ENCODE measurements at regions not wholly inside any gene's neighbourhood (a gene's known extent, or its start where the extent isn't known, plus 50 kb on each side); places are given as distances from the start of the nearest gene placed in this dataset.

DNA sequence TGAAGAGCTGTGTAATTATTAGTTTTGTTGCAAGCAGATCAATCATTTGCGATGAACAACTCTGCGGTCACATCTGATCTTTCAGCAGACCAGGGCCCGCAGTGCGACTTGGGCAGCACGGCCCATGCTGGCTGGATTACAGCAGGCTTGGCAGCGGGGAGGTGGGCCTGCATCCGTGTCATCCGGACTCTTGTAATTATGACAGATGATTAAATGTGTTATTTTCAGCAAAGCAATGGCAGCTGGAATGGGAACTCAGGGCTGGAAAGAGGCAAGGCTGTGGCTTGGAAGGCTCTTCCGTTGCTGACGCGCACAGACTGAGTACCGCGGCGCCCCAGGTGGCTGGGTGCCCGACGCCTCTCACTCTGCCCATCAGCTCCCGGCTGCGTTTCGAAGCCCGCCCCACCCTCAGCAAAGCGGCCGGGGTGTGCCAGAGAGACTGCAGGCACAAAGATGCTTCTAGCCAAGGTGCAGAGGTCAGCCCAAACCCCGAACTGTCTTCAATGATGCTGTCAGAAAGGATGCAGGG, 397.4 kb upstream of the SALL3 start:
- H3K27me3 ChIP-seq (replicated peaks; ENCODE audit: insufficient read depth): no peaks in the 10 kb centered on the region
- H3K4me1 ChIP-seq (ENCODE audit: insufficient read depth): no peaks in the 10 kb centered on the region
- H3K9me3 ChIP-seq (ENCODE audit: low read depth): no peaks in the 10 kb centered on the region
- 31 to 42% methylated on average over 23 of the region's 23 CpGs for WGBS, 2 experiments (ENCODE audit: low coverage in 1 of 2, low lambda C conversion rate in 2 of 2, missing lambda C conversion rate in 2 of 2)
- H3K9ac ChIP-seq: no peak overlapping the region
- no peak overlapping the region for H3K4me2 ChIP-seq (ENCODE audit: unreplicated experiment)
- H4K20me1 ChIP-seq (ENCODE audit: insufficient read depth): no peaks in the 10 kb centered on the region
- H3K79me2 ChIP-seq (ENCODE audit: insufficient read depth): no peaks in the 10 kb centered on the region
- H3K4me3 ChIP-seq: no peak overlapping the region
- H3F3A ChIP-seq (ENCODE audit: insufficient read depth): no peaks in the 10 kb centered on the region
- H3K36me3 ChIP-seq (ENCODE audit: low read depth): no peaks in the 10 kb centered on the region
- in situ Hi-C loops (cut with MboI): no loop called here
- no peak for DNase-seq
- H3K9me2 ChIP-seq (ENCODE audit: insufficient read depth): no peaks in the 10 kb centered on the region
- TF ChIP-seq EZH2 (IDR thresholded peaks at IDR 0.05; ENCODE audit: insufficient read depth, poor library complexity, severe bottlenecking) (no peak), EZH2phosphoT487 (IDR thresholded peaks at IDR 0.05; ENCODE audit: insufficient read depth, low read depth) (no peak)
- no peak overlapping the region for H2AFZ ChIP-seq
- H3K27ac ChIP-seq: no peak overlapping the region

DNA sequence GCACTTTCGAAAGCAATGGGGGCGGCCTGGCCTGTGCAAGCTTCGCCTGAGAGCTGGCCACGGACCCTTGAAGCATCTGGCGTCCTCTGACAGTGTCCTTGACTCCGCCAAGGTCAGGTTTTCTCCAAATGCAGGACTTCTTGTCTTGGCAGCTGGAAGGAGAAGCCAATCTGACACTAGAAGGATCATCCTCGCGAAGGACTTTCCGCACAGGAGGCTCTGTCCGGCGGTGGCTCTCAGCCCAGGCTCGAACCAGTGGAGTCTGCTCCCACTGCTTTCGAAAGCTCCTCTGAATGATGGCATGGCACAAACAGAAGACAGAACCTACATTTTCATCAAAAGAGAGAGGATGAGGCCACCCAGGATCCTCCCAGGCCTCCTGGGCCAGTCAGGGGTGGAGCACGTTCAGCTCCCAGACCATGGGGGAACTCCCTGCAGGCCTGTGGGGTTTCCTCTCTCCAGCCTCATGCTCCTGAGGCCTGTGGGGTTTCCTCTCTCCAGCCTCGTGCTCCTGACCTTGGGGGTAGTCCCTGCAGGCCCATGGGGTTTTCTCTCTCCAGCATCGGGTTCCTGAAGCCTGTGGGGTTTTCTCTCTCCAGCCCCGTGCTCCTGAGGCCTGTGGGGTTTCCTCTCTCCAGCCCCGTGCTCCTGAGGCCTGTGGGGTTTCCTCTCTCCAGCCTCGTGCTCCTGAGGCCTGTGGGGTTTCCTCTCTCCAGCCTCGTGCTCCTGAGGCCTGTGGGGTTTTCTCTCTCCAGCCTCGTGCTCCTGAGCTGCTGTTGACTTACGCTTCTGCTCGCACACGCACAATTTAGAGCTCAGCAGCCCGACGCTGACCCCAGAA, 396.5 kb upstream of the SALL3 start:
- no peak overlapping the region for H3K9ac ChIP-seq
- H3K27ac ChIP-seq: no peak overlapping the region
- no peaks in the 10 kb centered on the region for H3K9me3 ChIP-seq (ENCODE audit: low read depth)

DNA sequence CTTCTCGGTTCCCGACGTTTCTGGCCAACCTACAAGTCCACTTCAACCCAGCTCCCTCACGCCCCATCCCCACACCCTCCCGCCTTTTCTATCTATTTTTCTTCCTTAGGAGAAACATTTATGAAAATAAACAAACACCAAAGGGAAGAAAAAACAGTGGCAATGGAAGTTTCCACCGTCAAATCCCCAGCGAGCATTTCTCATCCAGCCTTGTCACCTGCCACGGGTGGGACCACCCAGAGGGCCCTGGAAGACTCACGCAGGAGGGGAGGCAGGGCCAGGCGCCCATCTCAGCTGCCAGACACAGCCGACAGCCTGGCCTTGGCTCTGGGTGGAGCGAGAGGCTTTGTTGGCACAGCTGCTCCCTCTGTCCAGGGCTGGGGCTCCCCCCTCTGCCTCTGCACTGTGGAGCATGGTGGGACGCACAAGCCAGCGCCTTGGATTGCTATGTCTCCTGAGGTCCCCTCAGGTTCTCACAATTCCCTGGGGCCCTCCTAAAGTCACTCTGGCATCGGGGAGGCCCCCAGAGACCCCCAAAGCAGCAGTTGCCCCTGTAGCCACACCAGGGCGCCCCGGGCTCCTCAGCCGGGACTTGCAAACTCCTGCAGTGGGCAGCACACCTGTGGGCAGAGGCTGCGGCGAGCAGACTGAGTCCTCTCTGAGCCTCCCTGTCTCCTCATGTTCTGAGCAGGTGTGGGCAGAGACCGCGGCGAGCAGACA, 395.7 kb upstream of the SALL3 start:
- Histone ChIP-seq H4K20me1 (ENCODE audit: insufficient read depth) (no peaks in the 10 kb centered on the region), H3K4me1 (ENCODE audit: insufficient read depth) (no peaks in the 10 kb centered on the region), H2AFZ (no peak overlapping the region), H3K9me3 (ENCODE audit: low read depth) (no peaks in the 10 kb centered on the region), H3K79me2 (ENCODE audit: insufficient read depth) (no peaks in the 10 kb centered on the region), H3K27ac (no peak overlapping the region), H3K9ac (no peak overlapping the region), H3K4me2 (ENCODE audit: unreplicated experiment) (no peak overlapping the region), H3F3A (ENCODE audit: insufficient read depth) (no peaks in the 10 kb centered on the region), H3K4me3 (no peak overlapping the region), H3K27me3 (replicated peaks; ENCODE audit: insufficient read depth) (no peaks in the 10 kb centered on the region), H3K9me2 (ENCODE audit: insufficient read depth) (no peaks in the 10 kb centered on the region), H3K36me3 (ENCODE audit: low read depth) (no peaks in the 10 kb centered on the region)
- in situ Hi-C loops (cut with MboI): no loop called here
- 42 to 50% methylated on average over 22 to 23 of the region's 23 CpGs for WGBS, 2 experiments (ENCODE audit: low coverage in 1 of 2, low lambda C conversion rate in 2 of 2, missing lambda C conversion rate in 2 of 2)
- DNase-seq: no peak
- TF ChIP-seq EZH2 (IDR thresholded peaks at IDR 0.05; ENCODE audit: insufficient read depth, poor library complexity, severe bottlenecking) (no peak), EZH2phosphoT487 (IDR thresholded peaks at IDR 0.05; ENCODE audit: insufficient read depth, low read depth) (no peak)

More for the DNA sequence above, 396.5 kb upstream of the SALL3 start:
- TF ChIP-seq EZH2phosphoT487 (IDR thresholded peaks at IDR 0.05; ENCODE audit: insufficient read depth, low read depth) (no peak), EZH2 (IDR thresholded peaks at IDR 0.05; ENCODE audit: insufficient read depth, poor library complexity, severe bottlenecking) (no peak)
- Histone ChIP-seq H4K20me1 (ENCODE audit: insufficient read depth) (no peaks in the 10 kb centered on the region), H3K27me3 (replicated peaks; ENCODE audit: insufficient read depth) (no peaks in the 10 kb centered on the region), H2AFZ (no peak overlapping the region), H3K4me1 (ENCODE audit: insufficient read depth) (no peaks in the 10 kb centered on the region), H3F3A (ENCODE audit: insufficient read depth) (no peaks in the 10 kb centered on the region), H3K4me3 (no peak overlapping the region), H3K36me3 (ENCODE audit: low read depth) (no peaks in the 10 kb centered on the region), H3K79me2 (ENCODE audit: insufficient read depth) (no peaks in the 10 kb centered on the region), H3K9me2 (ENCODE audit: insufficient read depth) (no peaks in the 10 kb centered on the region), H3K4me2 (ENCODE audit: unreplicated experiment) (no peak overlapping the region)
- WGBS, 2 experiments (ENCODE audit: low coverage in 1 of 2, low lambda C conversion rate in 2 of 2, missing lambda C conversion rate in 2 of 2): 35 to 44% methylated on average over 17 to 26 of the region's 26 CpGs
- DNase-seq: no peak
- in situ Hi-C loops (cut with MboI): no loop called here

DNA sequence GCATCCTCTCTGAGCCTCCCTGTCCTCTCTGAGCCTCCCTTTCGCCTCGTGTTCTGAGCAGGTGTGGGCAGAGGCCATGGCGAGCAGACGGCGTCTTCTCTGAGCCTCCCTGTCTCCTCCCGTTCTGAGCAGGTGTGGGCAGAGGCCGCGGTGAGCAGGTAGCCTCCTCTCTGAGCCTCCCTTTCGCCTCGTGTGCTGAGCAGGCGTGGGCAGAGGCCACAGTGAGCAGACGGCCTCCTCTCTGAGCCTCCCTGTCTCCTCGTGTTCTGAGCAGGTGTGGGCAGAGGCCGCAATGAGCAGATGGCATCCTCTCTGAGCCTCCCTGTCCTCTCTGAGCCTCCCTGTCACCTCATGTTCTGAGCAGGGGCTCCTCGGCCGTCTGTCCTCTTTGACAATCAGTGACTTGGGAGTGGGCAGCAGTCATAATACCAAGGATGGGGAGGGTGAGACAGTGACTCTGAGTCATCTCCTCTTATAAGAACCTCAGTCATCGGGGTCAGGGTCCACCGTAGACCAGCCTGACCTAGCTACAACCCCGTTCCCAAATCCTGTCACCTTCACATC, 395.1 kb upstream of the SALL3 start:
- H4K20me1 ChIP-seq (ENCODE audit: insufficient read depth): no peaks in the 10 kb centered on the region
- H3K4me2 ChIP-seq (ENCODE audit: unreplicated experiment): no peak overlapping the region
- H3K79me2 ChIP-seq (ENCODE audit: insufficient read depth): no peaks in the 10 kb centered on the region
- H3K9me3 ChIP-seq (ENCODE audit: low read depth): no peaks in the 10 kb centered on the region
- H3K4me1 ChIP-seq (ENCODE audit: insufficient read depth): no peaks in the 10 kb centered on the region
- no peaks in the 10 kb centered on the region for H3K27me3 ChIP-seq (replicated peaks; ENCODE audit: insufficient read depth)
- in situ Hi-C loops (cut with MboI): no loop called here
- TF ChIP-seq EZH2phosphoT487 (IDR thresholded peaks at IDR 0.05; ENCODE audit: insufficient read depth, low read depth): no peak
- no peak for TF ChIP-seq EZH2 (IDR thresholded peaks at IDR 0.05; ENCODE audit: insufficient read depth, poor library complexity, severe bottlenecking)
- H3K27ac ChIP-seq: no peak overlapping the region
- H3F3A ChIP-seq (ENCODE audit: insufficient read depth): no peaks in the 10 kb centered on the region
- no peak overlapping the region for H2AFZ ChIP-seq
- H3K9ac ChIP-seq: no peak overlapping the region
- H3K4me3 ChIP-seq: no peak overlapping the region
- H3K36me3 ChIP-seq (ENCODE audit: low read depth): no peaks in the 10 kb centered on the region
- 47 to 58% methylated on average over 19 of the region's 19 CpGs for WGBS, 2 experiments (ENCODE audit: low coverage in 1 of 2, low lambda C conversion rate in 2 of 2, missing lambda C conversion rate in 2 of 2)
- no peaks in the 10 kb centered on the region for H3K9me2 ChIP-seq (ENCODE audit: insufficient read depth)
- DNase-seq: no peak
